HUDEP-2 (cell line): ENCODE measurements at regions not wholly inside any gene's neighbourhood (a gene's known extent, or its start where the extent isn't known, plus 50 kb on each side); places are given as distances from the start of the nearest gene placed in this dataset.
"Not testable (repeated sequence)": the region's sequence is repeated elsewhere in the genome, so short reads cannot be mapped to it uniquely, and the experiment has no call there.

ENCODE experiments used
- DNase-seq, 76 experiments: peaks; one replicate each; lab custom pipeline; 2025; ENCODE audit not compliant: unreplicated experiment in 76 of 76; lab: John Stamatoyannopoulos, UW

GRCh38 chr15:63434576-63435186, 53.0 kb upstream of the CA12 start:
- no peak for DNase-seq

DNA sequence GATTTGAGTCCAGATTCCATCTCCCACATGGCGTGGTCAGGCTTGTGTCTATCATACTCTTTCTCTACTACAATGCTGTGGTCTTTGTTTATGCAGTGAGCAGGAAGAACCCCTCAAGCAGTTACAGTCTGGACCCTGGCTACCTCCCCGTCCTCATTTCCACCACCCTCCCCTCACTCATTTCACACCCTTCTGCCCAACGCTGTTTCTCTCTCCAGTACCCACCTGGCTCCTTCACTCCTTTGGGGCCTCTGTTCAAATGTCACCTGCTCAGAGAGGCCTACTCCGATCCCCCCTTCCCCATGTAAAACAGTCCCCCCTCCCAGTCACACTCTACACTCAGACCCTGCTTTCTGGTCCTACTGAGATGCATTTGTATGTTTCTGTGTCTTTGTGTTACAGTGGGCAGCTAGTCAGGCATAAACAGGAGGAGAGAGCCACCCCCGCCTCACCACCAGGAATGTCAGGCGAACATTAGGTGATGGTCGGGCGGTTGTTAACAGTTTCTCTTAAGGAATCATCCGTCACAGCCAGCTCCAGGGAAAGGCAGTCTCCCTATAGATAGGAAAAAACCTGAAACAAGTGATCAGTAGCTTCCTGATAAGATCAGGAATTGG, 53.7 kb upstream of the CA12 start:
- DNase-seq: no peak

GRCh38 chr15:63436341-63436740, 54.7 kb upstream of the CA12 start:
- DNase-seq: no peak

DNA sequence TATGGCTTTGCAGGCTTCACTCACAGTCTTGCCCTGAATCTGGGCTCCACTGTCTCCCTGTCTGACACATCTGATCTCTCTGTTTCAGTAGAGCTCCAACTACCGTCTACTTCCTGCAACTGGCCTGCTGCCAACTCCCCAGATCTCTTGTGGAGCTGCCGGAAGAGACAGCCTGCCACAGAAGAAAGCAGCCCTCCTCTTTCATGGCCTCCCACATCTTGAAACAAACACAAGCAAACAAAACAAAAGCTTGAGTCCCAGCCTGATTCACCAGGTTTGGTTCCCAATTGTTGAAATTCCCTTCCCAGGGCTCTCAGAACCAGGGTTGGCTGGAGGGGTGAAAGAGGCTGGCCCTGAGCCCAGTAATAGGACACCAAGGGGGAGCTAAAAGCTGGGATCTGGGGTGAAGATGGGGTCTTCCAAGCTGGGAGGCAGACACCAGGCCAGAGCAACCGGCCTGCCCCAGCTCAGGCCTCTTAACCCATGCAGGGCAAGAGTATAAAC, 55.3 kb upstream of the CA12 start:
- DNase-seq: peak in 23 of 76 experiments; percentile 3 to 36 (median 13)

- DNase-seq: no peak
Measured at GRCh38 chr15:63439536-63440264, 58.1 kb upstream of the CA12 start.

- DNase-seq: no peak
Measured at GRCh38 chr15:63440265-63440648, 58.6 kb upstream of the CA12 start.

- DNase-seq: no peak
Measured at GRCh38 chr15:63440756-63441155, 59.1 kb upstream of the CA12 start.

DNA sequence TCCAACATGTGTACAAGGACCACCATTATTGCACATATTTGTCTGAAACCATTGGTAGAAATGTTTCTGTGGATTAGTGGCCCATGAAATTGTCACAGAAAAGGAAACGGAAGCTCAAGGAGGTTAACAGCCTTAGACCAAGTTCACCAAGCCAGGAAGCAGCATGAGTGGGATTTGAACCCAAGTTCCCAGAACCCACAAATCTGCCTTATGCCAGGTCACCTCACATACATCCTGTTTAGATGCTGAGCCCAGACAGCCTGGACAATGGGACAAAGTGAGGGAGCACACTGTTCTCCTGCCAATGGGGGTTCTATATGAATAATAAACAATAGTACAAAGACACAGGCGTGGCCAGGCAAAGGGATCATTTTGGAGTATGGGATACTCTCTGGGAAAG, 59.6 kb upstream of the CA12 start:
- no peak for DNase-seq

GRCh38 chr15:63442080-63442479, 60.4 kb upstream of the CA12 start:
- no peak for DNase-seq

GRCh38 chr15:63444611-63445010, 59.8 kb upstream of the USP3 start:
- DNase-seq: no peak

GRCh38 chr15:63446255-63446654, 58.1 kb upstream of the USP3 start:
- no peak for DNase-seq

GRCh38 chr15:63447017-63447676, 57.2 kb upstream of the USP3 start:
- no peak for DNase-seq

DNA sequence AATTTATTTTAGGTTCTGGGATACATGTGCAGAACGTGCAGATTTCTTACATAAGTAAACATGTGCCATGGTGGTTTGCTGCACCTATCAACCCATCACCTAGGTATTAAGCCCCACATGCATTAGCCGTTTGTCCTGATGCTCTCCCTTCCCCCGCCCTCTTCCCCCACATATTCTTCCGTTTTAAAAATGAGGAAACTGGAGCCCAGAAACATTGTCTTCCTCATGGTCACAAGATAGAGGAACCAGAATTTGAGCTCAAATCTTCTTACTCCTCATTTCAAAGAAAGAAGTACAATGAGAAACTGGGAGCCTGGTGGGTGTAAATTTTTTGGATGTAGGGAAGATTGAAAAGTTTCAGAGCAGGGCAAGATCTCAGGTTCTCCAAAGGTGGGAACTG, 56.1 kb upstream of the USP3 start:
- no peak for DNase-seq

GRCh38 chr15:63448872-63449555, 55.4 kb upstream of the USP3 start:
- DNase-seq: not testable (repeated sequence)

GRCh38 chr15:63449731-63450130, 54.7 kb upstream of the USP3 start:
- DNase-seq: no peak

DNA sequence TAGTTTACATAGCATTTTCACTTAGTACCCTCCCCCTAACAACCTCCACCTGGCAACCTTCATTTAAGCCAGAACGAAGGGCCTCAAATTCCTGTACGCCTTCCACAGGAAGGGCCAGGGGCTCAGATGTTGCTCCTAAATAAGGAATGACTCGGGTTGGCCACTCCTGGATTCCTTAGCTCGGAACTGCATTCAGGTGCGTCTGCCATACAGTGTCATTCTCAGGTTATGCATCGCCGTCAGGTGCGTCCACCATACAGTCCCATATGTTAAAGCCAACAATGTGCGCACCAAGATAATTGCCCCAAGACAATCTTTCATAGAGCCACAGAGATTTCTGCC, 53.5 kb upstream of the USP3 start:
- DNase-seq: no peak

- DNase-seq: no peak
Measured at GRCh38 chr15:63451671-63452315, 52.6 kb upstream of the USP3 start.

DNA sequence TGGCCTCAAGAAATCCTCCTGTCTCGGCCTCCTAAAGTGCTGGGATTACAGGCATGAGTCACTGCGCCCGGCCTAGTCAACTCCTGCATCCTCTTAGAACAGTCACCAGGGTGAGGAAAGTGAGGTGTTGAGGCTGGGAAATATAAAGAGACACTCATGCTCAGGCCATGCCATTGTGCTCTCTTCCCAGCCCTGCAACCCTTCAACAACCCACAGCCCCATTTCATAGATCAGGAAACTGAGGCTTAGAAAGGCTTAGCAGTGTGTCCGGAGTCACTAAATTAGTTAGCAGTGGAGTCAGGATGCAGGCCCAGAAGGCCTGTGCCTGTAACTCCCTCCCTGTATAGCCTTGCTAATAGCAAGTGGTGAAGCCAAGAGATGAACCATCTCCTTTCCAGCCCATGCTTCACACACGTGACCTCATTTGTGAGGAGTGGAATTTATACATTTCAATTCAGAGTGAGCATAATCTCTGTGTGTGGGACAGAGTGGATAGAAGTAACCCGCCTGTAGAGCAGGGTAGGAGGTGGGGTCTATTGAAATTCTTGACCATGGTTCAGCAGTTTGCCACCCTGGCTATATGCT, 51.7 kb upstream of the USP3 start:
- no peak for DNase-seq

- DNase-seq: no peak
Measured at GRCh38 chr15:63453186-63453905, 51.0 kb upstream of the USP3 start.
